WTC11 (cell line): ENCODE measurements at regions not wholly inside any gene's neighbourhood (a gene's known extent, or its start where the extent isn't known, plus 50 kb on each side); places are given as distances from the start of the nearest gene placed in this dataset.

ENCODE experiments used
- ATAC-seq: fragments of 200-7000 bp; cut with Tn5 transposase; 2 replicates; pipeline ENCODE4 v1.10.0; 2021; ENCODE audit warnings: mild to moderate bottlenecking, moderate library complexity
- CTCF ChIA-PET: fragments of 300-600 bp; sonication (Branson Sonifier 250); formaldehyde crosslinking; loops from one replicate; lab custom pipeline; 2021; ENCODE audit warnings: antibody characterized with exemption; lab: Charles Lee
- POLR2A ChIA-PET: fragments of 350-600 bp; sonication (Branson Sonifier 250); formaldehyde crosslinking; loops from one replicate; lab custom pipeline; 2021; ENCODE audit warnings: antibody characterized with exemption; lab: Charles Lee
- DNase-seq: peaks from one replicate; pipeline ENCODE4 v3.0.0; 2021; ENCODE audit warnings: low spot score
- H3K27ac Mint-ChIP-seq: 2 replicates; pipeline ENCODE4 v1.8.0; 2021; ENCODE audit warnings: mixed read lengths
- H3K27me3 Mint-ChIP-seq: 2 replicates; pipeline ENCODE4 v1.8.0; 2021; ENCODE audit warnings: low read depth, mild to moderate bottlenecking, moderate library complexity, mixed read lengths
- H3K36me3 Mint-ChIP-seq: 2 replicates; pipeline ENCODE4 v1.8.0; 2021; ENCODE audit warnings: mixed read lengths
- H3K4me1 Mint-ChIP-seq: 2 replicates; pipeline ENCODE4 v1.8.0; 2022; ENCODE audit warnings: mixed read lengths
- H3K4me3 Mint-ChIP-seq: 2 replicates; pipeline ENCODE4 v1.8.0; 2021; ENCODE audit warnings: mild to moderate bottlenecking, moderate library complexity, mixed read lengths
- H3K9me3 Mint-ChIP-seq: 2 replicates; pipeline ENCODE4 v1.8.0; 2021; ENCODE audit warnings: mixed read lengths
- CBFB ChIP-seq: sonication (generic); formaldehyde crosslinking; IDR thresholded peaks from 2 replicates; pipeline ENCODE4 v1.8.1; 2022; ENCODE audit warnings: mild to moderate bottlenecking, low read depth, missing genetic modification reagents
- EMX1 ChIP-seq: fragments of 250-450 bp; sonication (Bioruptor Pico); IDR thresholded peaks from 2 replicates; pipeline ENCODE4 v1.8.0; 2021; ENCODE audit warnings: mild to moderate bottlenecking
- FOXJ3 ChIP-seq: sonication (generic); formaldehyde crosslinking; IDR thresholded peaks from 2 replicates; pipeline ENCODE4 v1.9.0; 2021; ENCODE audit warnings: missing genetic modification reagents, mild to moderate bottlenecking, borderline replicate concordance
- GRHL2 ChIP-seq: fragments of 250-450 bp; sonication (Bioruptor Pico); IDR thresholded peaks from 2 replicates; pipeline ENCODE4 v1.8.0; 2022; ENCODE audit warnings: mild to moderate bottlenecking, moderate library complexity; ENCODE audit not compliant: insufficient replicate concordance, severe bottlenecking
- HMGA2 ChIP-seq: fragments of 250-450 bp; sonication (Bioruptor Pico); IDR thresholded peaks from 2 replicates; pipeline ENCODE4 v1.4.0; 2021; ENCODE audit warnings: mild to moderate bottlenecking, moderate library complexity
- IRF2 ChIP-seq: sonication (generic); formaldehyde crosslinking; IDR thresholded peaks from 2 replicates; pipeline ENCODE4 v1.8.0; 2022; ENCODE audit warnings: low read depth, missing genetic modification reagents, borderline replicate concordance
- JAZF1 ChIP-seq: fragments of 250-450 bp; sonication (Bioruptor Pico); IDR thresholded peaks from 2 replicates; pipeline ENCODE4 v1.9.0; 2021; ENCODE audit warnings: moderate library complexity, mild to moderate bottlenecking, inconsistent platforms
- JUN ChIP-seq: sonication (generic); formaldehyde crosslinking; IDR thresholded peaks from 2 replicates; pipeline ENCODE4 v1.8.0; 2023; ENCODE audit warnings: mild to moderate bottlenecking, missing genetic modification reagents
- MXD4 ChIP-seq: fragments of 250-450 bp; sonication (Bioruptor Pico); IDR thresholded peaks from 2 replicates; pipeline ENCODE4 v1.8.0; 2021; ENCODE audit warnings: mild to moderate bottlenecking, moderate library complexity, borderline replicate concordance
- OVOL2 ChIP-seq: fragments of 250-450 bp; sonication (Bioruptor Pico); IDR thresholded peaks from 2 replicates; pipeline ENCODE4 v1.9.0; 2021; ENCODE audit warnings: mild to moderate bottlenecking, borderline replicate concordance
- TCF7 ChIP-seq: sonication (generic); formaldehyde crosslinking; IDR thresholded peaks from 2 replicates; pipeline ENCODE4 v1.8.0; 2022; ENCODE audit warnings: mild to moderate bottlenecking, low read depth, missing genetic modification reagents, moderate library complexity
- TEAD4 ChIP-seq: sonication (generic); formaldehyde crosslinking; IDR thresholded peaks from 2 replicates; pipeline ENCODE4 v1.8.0; 2022; ENCODE audit warnings: mild to moderate bottlenecking, missing genetic modification reagents
- ZNF232 ChIP-seq: sonication (generic); formaldehyde crosslinking; IDR thresholded peaks from 2 replicates; pipeline ENCODE4 v1.8.0; 2022; ENCODE audit warnings: mild to moderate bottlenecking, missing genetic modification reagents
- ZNF396 ChIP-seq: fragments of 250-450 bp; sonication (Bioruptor Pico); IDR thresholded peaks from 2 replicates; pipeline ENCODE4 v1.8.0; 2021; ENCODE audit warnings: mild to moderate bottlenecking, moderate library complexity, borderline replicate concordance
- ZNF423 ChIP-seq: fragments of 250-450 bp; sonication (Bioruptor Pico); IDR thresholded peaks from 2 replicates; pipeline ENCODE4 v2.1.2; 2022; ENCODE audit warnings: mild to moderate bottlenecking, moderate library complexity
- ZNF671 ChIP-seq: fragments of 250-450 bp; sonication (Bioruptor Pico); IDR thresholded peaks from 2 replicates; pipeline ENCODE4 v1.8.0; 2021; ENCODE audit warnings: mild to moderate bottlenecking
- TF ChIP-seq, protein P1 (sequence below): sonication (generic); formaldehyde crosslinking; conservative IDR thresholded peaks from 2 replicates; pipeline ENCODE4 v1.8.1; 2023; ENCODE audit warnings: mild to moderate bottlenecking, low read depth, missing genetic modification reagents, moderate library complexity
- TF ChIP-seq, protein P2 (sequence below): sonication (generic); formaldehyde crosslinking; IDR thresholded peaks from 2 replicates; pipeline ENCODE4 v1.8.0; 2022; ENCODE audit warnings: mild to moderate bottlenecking, missing genetic modification reagents
- TF ChIP-seq, protein P3 (sequence below): sonication (generic); formaldehyde crosslinking; IDR thresholded peaks from 2 replicates; pipeline ENCODE4 v1.8.1; 2023; ENCODE audit warnings: mild to moderate bottlenecking, missing genetic modification reagents
- TF ChIP-seq, protein P4 (sequence below): sonication (generic); formaldehyde crosslinking; IDR thresholded peaks from 2 replicates; pipeline ENCODE4 v1.8.1; 2023; ENCODE audit warnings: mild to moderate bottlenecking, missing genetic modification reagents, moderate library complexity
- TF ChIP-seq, protein P5 (sequence below): fragments of 250-450 bp; sonication (Bioruptor Pico); IDR thresholded peaks from 2 replicates; pipeline ENCODE4 v2.1.2; 2022; ENCODE audit warnings: mild to moderate bottlenecking, moderate library complexity
- TF ChIP-seq, protein P6 (sequence below): sonication (generic); formaldehyde crosslinking; IDR thresholded peaks from 2 replicates; pipeline ENCODE4 v1.8.0; 2022; ENCODE audit warnings: mild to moderate bottlenecking, missing genetic modification reagents
- TF ChIP-seq, protein P7 (sequence below): fragments of 250-450 bp; sonication (Bioruptor Pico); IDR thresholded peaks from 2 replicates; pipeline ENCODE4 v1.9.0; 2021; ENCODE audit warnings: mild to moderate bottlenecking
- TF ChIP-seq, protein P8 (sequence below): sonication (generic); formaldehyde crosslinking; IDR thresholded peaks from 2 replicates; pipeline ENCODE4 v1.8.1; 2023; ENCODE audit warnings: mild to moderate bottlenecking, moderate library complexity, missing genetic modification reagents

DNA sequence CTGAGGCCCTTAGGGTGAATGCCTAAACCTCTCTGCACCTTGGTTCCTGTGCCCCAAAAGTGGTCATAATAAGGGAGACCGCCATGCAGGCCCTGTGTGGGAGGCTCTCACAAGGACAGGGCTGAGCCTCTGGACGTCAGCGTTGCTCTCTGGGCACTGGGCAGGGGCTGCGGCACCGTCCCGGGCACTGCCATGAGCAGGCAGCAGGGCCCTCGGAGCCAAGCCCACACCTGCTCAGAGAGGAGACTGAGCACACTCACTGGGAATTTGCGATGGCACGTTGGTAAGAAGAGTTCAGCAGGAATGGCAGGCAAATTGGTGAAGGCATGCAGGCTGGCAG is 123.4 kb downstream of the HMX1 start (continued):
- TF ChIP-seq, protein P1, sequence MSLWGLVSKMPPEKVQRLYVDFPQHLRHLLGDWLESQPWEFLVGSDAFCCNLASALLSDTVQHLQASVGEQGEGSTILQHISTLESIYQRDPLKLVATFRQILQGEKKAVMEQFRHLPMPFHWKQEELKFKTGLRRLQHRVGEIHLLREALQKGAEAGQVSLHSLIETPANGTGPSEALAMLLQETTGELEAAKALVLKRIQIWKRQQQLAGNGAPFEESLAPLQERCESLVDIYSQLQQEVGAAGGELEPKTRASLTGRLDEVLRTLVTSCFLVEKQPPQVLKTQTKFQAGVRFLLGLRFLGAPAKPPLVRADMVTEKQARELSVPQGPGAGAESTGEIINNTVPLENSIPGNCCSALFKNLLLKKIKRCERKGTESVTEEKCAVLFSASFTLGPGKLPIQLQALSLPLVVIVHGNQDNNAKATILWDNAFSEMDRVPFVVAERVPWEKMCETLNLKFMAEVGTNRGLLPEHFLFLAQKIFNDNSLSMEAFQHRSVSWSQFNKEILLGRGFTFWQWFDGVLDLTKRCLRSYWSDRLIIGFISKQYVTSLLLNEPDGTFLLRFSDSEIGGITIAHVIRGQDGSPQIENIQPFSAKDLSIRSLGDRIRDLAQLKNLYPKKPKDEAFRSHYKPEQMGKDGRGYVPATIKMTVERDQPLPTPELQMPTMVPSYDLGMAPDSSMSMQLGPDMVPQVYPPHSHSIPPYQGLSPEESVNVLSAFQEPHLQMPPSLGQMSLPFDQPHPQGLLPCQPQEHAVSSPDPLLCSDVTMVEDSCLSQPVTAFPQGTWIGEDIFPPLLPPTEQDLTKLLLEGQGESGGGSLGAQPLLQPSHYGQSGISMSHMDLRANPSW: no peak
- no peak for TF ChIP-seq EMX1 (CRISPR knock-in tag)
- TF ChIP-seq ZNF423 (CRISPR knock-in tag): no peak
- TF ChIP-seq TEAD4: no peak
- TF ChIP-seq ZNF232 (CRISPR knock-in tag): no peak
- TF ChIP-seq HMGA2: no peak
- TF ChIP-seq GRHL2 (CRISPR knock-in tag): no peak
- no peak for TF ChIP-seq TCF7 (CRISPR knock-in tag)

DNA sequence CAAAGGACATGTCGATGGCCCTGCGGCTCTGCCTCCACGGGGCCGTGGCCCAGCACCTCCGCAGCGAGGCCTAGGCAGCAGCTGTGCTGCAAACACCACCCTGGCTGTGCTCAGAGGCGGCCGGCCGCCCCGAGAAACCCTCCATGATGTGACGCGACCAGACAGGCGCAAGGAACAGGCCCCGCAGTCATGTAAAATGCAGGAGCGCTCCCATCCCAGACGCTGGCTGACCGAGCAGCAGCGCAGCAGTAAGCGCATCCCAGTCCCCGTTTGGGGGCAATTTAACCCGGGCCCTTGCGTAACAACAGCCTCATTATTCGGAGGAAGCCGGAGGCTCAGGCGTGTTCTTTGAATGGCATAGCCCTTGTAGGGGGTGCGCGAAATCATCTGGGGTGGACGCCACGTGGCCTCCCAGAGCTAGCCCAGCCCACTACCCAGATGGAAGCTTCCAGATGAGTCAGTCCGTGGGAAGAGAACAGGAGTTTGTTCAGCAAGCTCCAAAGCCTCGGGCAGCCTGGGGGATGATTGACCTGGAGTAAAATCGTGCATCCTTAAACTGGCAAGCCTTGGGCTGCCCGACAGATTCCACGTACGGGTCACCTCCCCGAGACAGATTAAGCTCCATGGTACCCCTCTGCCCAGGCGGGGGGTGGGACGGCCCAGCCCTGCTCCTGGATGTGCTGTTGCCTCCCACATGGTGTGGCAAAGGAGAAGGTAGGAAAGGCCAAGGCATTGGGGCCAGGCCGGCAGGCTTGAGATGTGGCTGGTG is 124.0 kb downstream of the HMX1 start:
- H3K36me3 Mint-ChIP-seq: no peaks in the 10 kb centered on the region
- ChIA-PET CTCF (interaction anchor here (1.0 to 1.1 kb wide), 2 partner anchors 60 to 140 kb away, joined by 3 read pairs; no protein-coding TSS in a partner anchor), POLR2A (no interaction called here)
- DNase-seq (no peak), ATAC-seq (no peak)
- H3K27me3 Mint-ChIP-seq: no peaks in the 10 kb centered on the region
- H3K4me3 Mint-ChIP-seq: no peak overlapping the region
- no peak overlapping the region for H3K27ac Mint-ChIP-seq
- H3K4me1 Mint-ChIP-seq: peaks cover 2% of the 10 kb centered on the region; the same call in 1 of the 2 replicates
- H3K9me3 Mint-ChIP-seq: peaks cover 13% of the 10 kb centered on the region
- TF ChIP-seq CBFB (CRISPR knock-in tag) (no peak), IRF2 (CRISPR knock-in tag) (no peak), ZNF671 (CRISPR knock-in tag) (no peak), JUN (CRISPR knock-in tag) (no peak), HMGA2 (no peak), FOXJ3 (CRISPR knock-in tag) (no peak), MXD4 (no peak), JAZF1 (CRISPR knock-in tag) (no peak), ZNF423 (CRISPR knock-in tag) (no peak), OVOL2 (no peak), ZNF396 (no peak)
- TF ChIP-seq, protein P2, sequence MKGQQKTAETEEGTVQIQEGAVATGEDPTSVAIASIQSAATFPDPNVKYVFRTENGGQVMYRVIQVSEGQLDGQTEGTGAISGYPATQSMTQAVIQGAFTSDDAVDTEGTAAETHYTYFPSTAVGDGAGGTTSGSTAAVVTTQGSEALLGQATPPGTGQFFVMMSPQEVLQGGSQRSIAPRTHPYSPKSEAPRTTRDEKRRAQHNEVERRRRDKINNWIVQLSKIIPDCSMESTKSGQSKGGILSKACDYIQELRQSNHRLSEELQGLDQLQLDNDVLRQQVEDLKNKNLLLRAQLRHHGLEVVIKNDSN (CRISPR knock-in tag): no peak
- TF ChIP-seq, protein P3, sequence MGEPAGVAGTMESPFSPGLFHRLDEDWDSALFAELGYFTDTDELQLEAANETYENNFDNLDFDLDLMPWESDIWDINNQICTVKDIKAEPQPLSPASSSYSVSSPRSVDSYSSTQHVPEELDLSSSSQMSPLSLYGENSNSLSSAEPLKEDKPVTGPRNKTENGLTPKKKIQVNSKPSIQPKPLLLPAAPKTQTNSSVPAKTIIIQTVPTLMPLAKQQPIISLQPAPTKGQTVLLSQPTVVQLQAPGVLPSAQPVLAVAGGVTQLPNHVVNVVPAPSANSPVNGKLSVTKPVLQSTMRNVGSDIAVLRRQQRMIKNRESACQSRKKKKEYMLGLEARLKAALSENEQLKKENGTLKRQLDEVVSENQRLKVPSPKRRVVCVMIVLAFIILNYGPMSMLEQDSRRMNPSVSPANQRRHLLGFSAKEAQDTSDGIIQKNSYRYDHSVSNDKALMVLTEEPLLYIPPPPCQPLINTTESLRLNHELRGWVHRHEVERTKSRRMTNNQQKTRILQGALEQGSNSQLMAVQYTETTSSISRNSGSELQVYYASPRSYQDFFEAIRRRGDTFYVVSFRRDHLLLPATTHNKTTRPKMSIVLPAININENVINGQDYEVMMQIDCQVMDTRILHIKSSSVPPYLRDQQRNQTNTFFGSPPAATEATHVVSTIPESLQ: no peak
- TF ChIP-seq, protein P4, sequence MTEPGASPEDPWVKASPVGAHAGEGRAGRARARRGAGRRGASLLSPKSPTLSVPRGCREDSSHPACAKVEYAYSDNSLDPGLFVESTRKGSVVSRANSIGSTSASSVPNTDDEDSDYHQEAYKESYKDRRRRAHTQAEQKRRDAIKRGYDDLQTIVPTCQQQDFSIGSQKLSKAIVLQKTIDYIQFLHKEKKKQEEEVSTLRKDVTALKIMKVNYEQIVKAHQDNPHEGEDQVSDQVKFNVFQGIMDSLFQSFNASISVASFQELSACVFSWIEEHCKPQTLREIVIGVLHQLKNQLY (CRISPR knock-in tag): no peak
- TF ChIP-seq, protein P5, sequence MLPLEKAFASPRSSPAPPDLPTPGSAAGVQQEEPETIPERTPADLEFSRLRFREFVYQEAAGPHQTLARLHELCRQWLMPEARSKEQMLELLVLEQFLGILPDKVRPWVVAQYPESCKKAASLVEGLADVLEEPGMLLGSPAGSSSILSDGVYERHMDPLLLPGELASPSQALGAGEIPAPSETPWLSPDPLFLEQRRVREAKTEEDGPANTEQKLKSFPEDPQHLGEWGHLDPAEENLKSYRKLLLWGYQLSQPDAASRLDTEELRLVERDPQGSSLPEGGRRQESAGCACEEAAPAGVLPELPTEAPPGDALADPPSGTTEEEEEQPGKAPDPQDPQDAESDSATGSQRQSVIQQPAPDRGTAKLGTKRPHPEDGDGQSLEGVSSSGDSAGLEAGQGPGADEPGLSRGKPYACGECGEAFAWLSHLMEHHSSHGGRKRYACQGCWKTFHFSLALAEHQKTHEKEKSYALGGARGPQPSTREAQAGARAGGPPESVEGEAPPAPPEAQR (CRISPR knock-in tag): no peak
- TF ChIP-seq, protein P6, sequence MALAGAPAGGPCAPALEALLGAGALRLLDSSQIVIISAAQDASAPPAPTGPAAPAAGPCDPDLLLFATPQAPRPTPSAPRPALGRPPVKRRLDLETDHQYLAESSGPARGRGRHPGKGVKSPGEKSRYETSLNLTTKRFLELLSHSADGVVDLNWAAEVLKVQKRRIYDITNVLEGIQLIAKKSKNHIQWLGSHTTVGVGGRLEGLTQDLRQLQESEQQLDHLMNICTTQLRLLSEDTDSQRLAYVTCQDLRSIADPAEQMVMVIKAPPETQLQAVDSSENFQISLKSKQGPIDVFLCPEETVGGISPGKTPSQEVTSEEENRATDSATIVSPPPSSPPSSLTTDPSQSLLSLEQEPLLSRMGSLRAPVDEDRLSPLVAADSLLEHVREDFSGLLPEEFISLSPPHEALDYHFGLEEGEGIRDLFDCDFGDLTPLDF (CRISPR knock-in tag): no peak
- TF ChIP-seq, protein P7, sequence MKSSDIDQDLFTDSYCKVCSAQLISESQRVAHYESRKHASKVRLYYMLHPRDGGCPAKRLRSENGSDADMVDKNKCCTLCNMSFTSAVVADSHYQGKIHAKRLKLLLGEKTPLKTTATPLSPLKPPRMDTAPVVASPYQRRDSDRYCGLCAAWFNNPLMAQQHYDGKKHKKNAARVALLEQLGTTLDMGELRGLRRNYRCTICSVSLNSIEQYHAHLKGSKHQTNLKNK (CRISPR knock-in tag): no peak
- TF ChIP-seq, protein P8, sequence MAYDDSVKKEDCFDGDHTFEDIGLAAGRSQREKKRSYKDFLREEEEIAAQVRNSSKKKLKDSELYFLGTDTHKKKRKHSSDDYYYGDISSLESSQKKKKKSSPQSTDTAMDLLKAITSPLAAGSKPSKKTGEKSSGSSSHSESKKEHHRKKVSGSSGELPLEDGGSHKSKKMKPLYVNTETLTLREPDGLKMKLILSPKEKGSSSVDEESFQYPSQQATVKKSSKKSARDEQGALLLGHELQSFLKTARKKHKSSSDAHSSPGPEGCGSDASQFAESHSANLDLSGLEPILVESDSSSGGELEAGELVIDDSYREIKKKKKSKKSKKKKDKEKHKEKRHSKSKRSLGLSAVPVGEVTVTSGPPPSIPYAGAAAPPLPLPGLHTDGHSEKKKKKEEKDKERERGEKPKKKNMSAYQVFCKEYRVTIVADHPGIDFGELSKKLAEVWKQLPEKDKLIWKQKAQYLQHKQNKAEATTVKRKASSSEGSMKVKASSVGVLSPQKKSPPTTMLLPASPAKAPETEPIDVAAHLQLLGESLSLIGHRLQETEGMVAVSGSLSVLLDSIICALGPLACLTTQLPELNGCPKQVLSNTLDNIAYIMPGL (CRISPR knock-in tag): no peak
